ENCODE measurements at regions not wholly inside any gene's neighbourhood (a gene's known extent, or its start where the extent isn't known, plus 50 kb on each side); places are given as distances from the start of the nearest gene placed in this dataset.

DNA sequence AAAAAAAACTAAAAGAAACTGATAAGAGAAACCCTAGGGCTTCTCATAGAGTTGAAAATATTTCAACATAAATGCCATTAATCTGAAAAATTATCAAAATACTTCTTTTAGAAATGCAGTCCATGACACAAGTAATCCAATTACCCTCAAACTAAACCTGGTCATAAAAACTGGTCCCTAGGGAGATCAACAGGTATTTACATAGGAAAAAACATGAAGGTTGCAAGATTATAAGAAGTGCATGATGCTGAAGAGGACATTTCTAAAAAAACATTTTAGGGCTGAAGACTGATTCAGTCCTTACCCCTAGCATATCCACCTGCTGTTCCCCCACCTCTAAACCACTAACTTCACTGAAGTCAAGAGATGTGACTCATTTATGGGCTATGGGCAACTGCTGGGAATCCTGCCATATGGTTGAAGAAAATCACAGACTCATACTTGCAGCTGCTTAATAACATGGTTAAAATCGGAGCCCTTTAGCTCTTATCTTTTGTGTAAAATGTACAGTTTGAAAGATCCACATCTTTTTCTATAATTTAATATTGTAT lies 131.0 kb upstream of the RUNX1 start:
- no peak overlapping the region for H3K4me3 ChIP-seq (ENCODE audit: low read length)
- H3K79me2 ChIP-seq (ENCODE audit: low read length) = no peaks in the 10 kb centered on the region
- no peaks in the 10 kb centered on the region for H3F3A ChIP-seq (ENCODE audit: insufficient read depth, low read length)
- no peak overlapping the region for H3K27ac ChIP-seq (ENCODE audit: low read length)
- no peaks in the 10 kb centered on the region for H3K27me3 ChIP-seq (replicated peaks; ENCODE audit: insufficient read depth, low read length)
- H3K4me1 ChIP-seq (ENCODE audit: low read length) = no peaks in the 10 kb centered on the region
- no peaks in the 10 kb centered on the region for H3K36me3 ChIP-seq (replicated peaks; ENCODE audit: insufficient read depth, low read length)
- H3K9me3 ChIP-seq (replicated peaks; ENCODE audit: insufficient read depth, low read length) = no peaks in the 10 kb centered on the region
- H3K4me2 ChIP-seq (ENCODE audit: low read depth, low read length) = no peak overlapping the region
- TF ChIP-seq EZH2phosphoT487 (IDR thresholded peaks at IDR 0.05; ENCODE audit: low read length) = no peak
- TF ChIP-seq, protein P1, sequence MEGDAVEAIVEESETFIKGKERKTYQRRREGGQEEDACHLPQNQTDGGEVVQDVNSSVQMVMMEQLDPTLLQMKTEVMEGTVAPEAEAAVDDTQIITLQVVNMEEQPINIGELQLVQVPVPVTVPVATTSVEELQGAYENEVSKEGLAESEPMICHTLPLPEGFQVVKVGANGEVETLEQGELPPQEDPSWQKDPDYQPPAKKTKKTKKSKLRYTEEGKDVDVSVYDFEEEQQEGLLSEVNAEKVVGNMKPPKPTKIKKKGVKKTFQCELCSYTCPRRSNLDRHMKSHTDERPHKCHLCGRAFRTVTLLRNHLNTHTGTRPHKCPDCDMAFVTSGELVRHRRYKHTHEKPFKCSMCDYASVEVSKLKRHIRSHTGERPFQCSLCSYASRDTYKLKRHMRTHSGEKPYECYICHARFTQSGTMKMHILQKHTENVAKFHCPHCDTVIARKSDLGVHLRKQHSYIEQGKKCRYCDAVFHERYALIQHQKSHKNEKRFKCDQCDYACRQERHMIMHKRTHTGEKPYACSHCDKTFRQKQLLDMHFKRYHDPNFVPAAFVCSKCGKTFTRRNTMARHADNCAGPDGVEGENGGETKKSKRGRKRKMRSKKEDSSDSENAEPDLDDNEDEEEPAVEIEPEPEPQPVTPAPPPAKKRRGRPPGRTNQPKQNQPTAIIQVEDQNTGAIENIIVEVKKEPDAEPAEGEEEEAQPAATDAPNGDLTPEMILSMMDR (IDR thresholded peaks at IDR 0.05; ENCODE audit: low read length) = no peak
- no peak for TF ChIP-seq EZH2 (optimal IDR thresholded peaks at IDR 0.05; ENCODE audit: low read depth, low read length)
- no peak for DNase-seq
- no peaks in the 10 kb centered on the region for H3K9me2 ChIP-seq (replicated peaks; ENCODE audit: insufficient read depth, low read length)
- H4K20me1 ChIP-seq (ENCODE audit: insufficient read depth, low read length) = no peaks in the 10 kb centered on the region
- H3K9ac ChIP-seq (ENCODE audit: low read length) = no peak overlapping the region
- no peak overlapping the region for H2AFZ ChIP-seq (ENCODE audit: low read length)

DNA sequence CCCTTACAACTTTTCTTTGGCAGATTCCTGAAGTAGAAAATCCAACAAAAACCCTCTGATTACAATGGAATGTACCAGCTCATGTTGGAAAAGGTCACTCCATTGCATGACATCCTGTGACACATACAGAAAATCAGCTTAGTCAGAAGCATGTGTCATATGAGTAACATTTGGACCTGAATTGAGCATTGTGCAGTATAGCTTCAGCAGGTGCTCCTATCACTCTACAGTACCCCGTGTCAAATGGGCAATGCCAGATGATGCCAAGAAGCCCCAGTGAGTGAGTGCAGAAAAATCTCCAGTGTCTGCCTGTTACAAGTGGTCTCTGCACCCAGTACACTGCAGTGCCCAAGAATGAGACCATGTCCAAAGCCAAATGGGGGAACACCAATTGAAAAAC lies 129.7 kb upstream of the RUNX1 start:
- no peaks in the 10 kb centered on the region for H4K20me1 ChIP-seq (ENCODE audit: insufficient read depth, low read length)
- H3K9me3 ChIP-seq (replicated peaks; ENCODE audit: insufficient read depth, low read length) = no peaks in the 10 kb centered on the region
- H3K4me1 ChIP-seq (ENCODE audit: low read length) = no peaks in the 10 kb centered on the region
- H3K79me2 ChIP-seq (ENCODE audit: low read length) = no peaks in the 10 kb centered on the region
- H3K27ac ChIP-seq (ENCODE audit: low read length) = no peak overlapping the region
- no peaks in the 10 kb centered on the region for H3K27me3 ChIP-seq (replicated peaks; ENCODE audit: insufficient read depth, low read length)
- no peak overlapping the region for H3K9ac ChIP-seq (ENCODE audit: low read length)
- H3K4me3 ChIP-seq (ENCODE audit: low read length) = no peak overlapping the region
- H3K9me2 ChIP-seq (replicated peaks; ENCODE audit: insufficient read depth, low read length) = no peaks in the 10 kb centered on the region
- no peak overlapping the region for H2AFZ ChIP-seq (ENCODE audit: low read length)
- no peaks in the 10 kb centered on the region for H3K36me3 ChIP-seq (replicated peaks; ENCODE audit: insufficient read depth, low read length)
- no peak overlapping the region for H3K4me2 ChIP-seq (ENCODE audit: low read depth, low read length)
- TF ChIP-seq EZH2 (optimal IDR thresholded peaks at IDR 0.05; ENCODE audit: low read depth, low read length) = no peak
- TF ChIP-seq EZH2phosphoT487 (IDR thresholded peaks at IDR 0.05; ENCODE audit: low read length) = no peak
- TF ChIP-seq, protein P1 (IDR thresholded peaks at IDR 0.05; ENCODE audit: low read length) = no peak
- H3F3A ChIP-seq (ENCODE audit: insufficient read depth, low read length) = no peaks in the 10 kb centered on the region
- DNase-seq = no peak

DNA sequence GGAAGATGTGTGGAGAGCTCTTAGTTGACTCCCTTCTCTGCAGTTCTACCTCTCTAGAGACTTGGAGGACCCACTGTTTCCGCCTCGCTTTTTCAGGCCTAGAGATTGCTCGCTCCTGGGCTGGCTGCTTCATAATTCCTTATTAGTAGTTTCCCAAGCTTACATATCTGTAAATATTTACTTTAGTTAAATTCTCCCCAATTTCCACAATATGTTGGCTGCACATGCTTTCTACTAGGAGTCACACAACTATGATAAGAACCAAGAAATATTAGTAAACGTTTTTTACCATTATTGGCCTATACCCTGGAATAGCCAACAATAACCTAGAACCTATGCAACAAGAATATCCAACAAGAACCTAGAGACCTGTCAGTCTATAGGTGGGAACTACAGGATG lies 129.0 kb upstream of the RUNX1 start:
- Histone ChIP-seq H3F3A (ENCODE audit: insufficient read depth, low read length) (no peaks in the 10 kb centered on the region), H3K9me3 (replicated peaks; ENCODE audit: insufficient read depth, low read length) (no peaks in the 10 kb centered on the region), H2AFZ (ENCODE audit: low read length) (no peak overlapping the region), H3K36me3 (replicated peaks; ENCODE audit: insufficient read depth, low read length) (no peaks in the 10 kb centered on the region), H3K27ac (ENCODE audit: low read length) (no peak overlapping the region), H3K4me2 (ENCODE audit: low read depth, low read length) (no peak overlapping the region), H3K4me3 (ENCODE audit: low read length) (no peak overlapping the region), H3K79me2 (ENCODE audit: low read length) (no peaks in the 10 kb centered on the region), H3K4me1 (ENCODE audit: low read length) (no peaks in the 10 kb centered on the region), H4K20me1 (ENCODE audit: insufficient read depth, low read length) (no peaks in the 10 kb centered on the region), H3K9me2 (replicated peaks; ENCODE audit: insufficient read depth, low read length) (no peaks in the 10 kb centered on the region), H3K27me3 (replicated peaks; ENCODE audit: insufficient read depth, low read length) (no peaks in the 10 kb centered on the region), H3K9ac (ENCODE audit: low read length) (no peak overlapping the region)
- TF ChIP-seq, protein P1 (IDR thresholded peaks at IDR 0.05; ENCODE audit: low read length) = no peak
- no peak for TF ChIP-seq EZH2phosphoT487 (IDR thresholded peaks at IDR 0.05; ENCODE audit: low read length)
- TF ChIP-seq EZH2 (optimal IDR thresholded peaks at IDR 0.05; ENCODE audit: low read depth, low read length) = no peak
- DNase-seq = no peak
